Adrenal gland (tissue), 9 donors: ENCODE measurements at regions not wholly inside any gene's neighbourhood (a gene's known extent, or its start where the extent isn't known, plus 50 kb on each side); places are given as distances from the start of the nearest gene placed in this dataset.

ENCODE experiments used
- DNase-seq, 7 donors: peaks; one replicate each; pipeline ENCODE4 v3.0.0-alpha.2; 2019 to 2020
- H3K27ac ChIP-seq, 5 donors: fragments of 200-600 bp; sonication (generic) in 4 of 5; 1 replicate in 3 of 5; 2 replicates in 2 of 5; pipeline versions ENCODE4 v1.5.1 to v1.8.0; 2016 to 2020; ENCODE audit warnings: mild to moderate bottlenecking in 1 of 5
- H3K27me3 ChIP-seq: fragments of 200-600 bp; 2 replicates; pipeline ENCODE4 v1.8.0; 2021
- H3K36me3 ChIP-seq, 2 donors: fragments of 200-600 bp; replicated peaks in 1 of 2; 1 replicate in 1 of 2; 2 replicates in 1 of 2; pipeline versions ENCODE4 v1.5.1 to v1.8.0; 2018 to 2022
- H3K4me1 ChIP-seq, 2 donors: fragments of 200-600 bp; replicated peaks in 1 of 2; 1 replicate in 1 of 2; 2 replicates in 1 of 2; pipeline versions ENCODE4 v1.5.1 to v1.8.0; 2018 to 2021
- H3K4me3 ChIP-seq, 4 donors: fragments of 200-600 bp; sonication (generic) in 3 of 4; one replicate each; pipeline ENCODE4 v1.5.1; 2016 to 2018
- H3K9me3 ChIP-seq, 3 donors: fragments of 200-600 bp; sonication (generic) in 1 of 3; replicated peaks in 1 of 3; 1 replicate in 2 of 3; 2 replicates in 1 of 3; pipeline versions ENCODE4 v1.5.1 to v1.8.0; 2016 to 2021
- POLR2A ChIP-seq, 2 donors: fragments of 450-650 bp; IDR thresholded peaks; one replicate each; pipeline ENCODE4 v1.6.1; 2017; ENCODE audit warnings: antibody characterized with exemption in 2 of 2, mild to moderate bottlenecking in 2 of 2, moderate library complexity in 1 of 2
- WGBS, 4 donors: extraction: QIAGEN DNeasy Blood & Tissue Kit in 2 of 4; methylation state at CpG; one replicate each; pipeline versions ENCODE4 v1.1.5 to v1.1.7; 2013 to 2017; 5-methylcytosine and 5-hydroxymethylcytosine counted together
- intact Hi-C, 2 donors: fragments of 100-400 bp; cut with DNase I; formaldehyde crosslinking; loops; one replicate each; pipeline versions ENCODE4 v1.14.1 to v1.15.0; 2022 to 2023
- TF ChIP-seq, protein P1 (sequence below), 6 experiments: fragments of 450-650 bp in 4 of 6; fragments of 200-600 bp in 2 of 6; sonication (generic) in 1 of 6; IDR thresholded peaks; 1 replicate in 5 of 6; 2 replicates in 1 of 6; pipeline versions ENCODE4 v1.5.1 to v1.8.0; 2016 to 2021; ENCODE audit warnings: antibody characterized with exemption in 6 of 6, mild to moderate bottlenecking in 2 of 6, moderate library complexity in 1 of 6
- donor health status: healthy with polysubstance abuse.
- donor health status: Bipolar disorder and iron deficiency.
- donor health status: DM: yes; HTN: yes; CAD: no.
- donor health status: DM: no; HTN: no; CAD: no.
- donor health status: DM: no; HTN: no; CAD: no.

DNA sequence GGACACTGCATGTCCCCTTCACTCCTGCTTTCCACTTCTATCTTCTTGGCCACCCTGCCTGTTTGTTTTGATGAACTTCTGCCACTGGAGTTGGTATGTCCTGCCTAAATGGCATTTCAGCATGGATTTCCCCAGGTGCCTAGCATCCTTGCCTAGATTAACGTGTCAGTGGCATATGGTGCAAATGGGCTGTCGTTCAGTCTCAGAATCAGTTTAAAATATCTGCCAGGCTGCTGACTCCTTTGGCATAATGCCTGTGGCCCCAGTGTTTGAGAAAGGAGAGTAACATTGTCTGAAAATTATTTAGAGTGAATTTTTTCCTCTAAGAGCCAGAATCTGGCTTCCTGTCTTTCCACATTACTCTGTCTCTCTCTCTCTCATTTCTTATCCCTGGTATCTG lies 64.9 kb upstream of the BARHL2 start:
- H3K36me3 ChIP-seq = no peaks in the 10 kb centered on the region
- DNase-seq = no peak
- intact Hi-C loops = no loop called here
- H3K4me3 ChIP-seq = no peak overlapping the region
- no peak for TF ChIP-seq POLR2A (IDR thresholded peaks at IDR 0.05)
- TF ChIP-seq, protein P1, sequence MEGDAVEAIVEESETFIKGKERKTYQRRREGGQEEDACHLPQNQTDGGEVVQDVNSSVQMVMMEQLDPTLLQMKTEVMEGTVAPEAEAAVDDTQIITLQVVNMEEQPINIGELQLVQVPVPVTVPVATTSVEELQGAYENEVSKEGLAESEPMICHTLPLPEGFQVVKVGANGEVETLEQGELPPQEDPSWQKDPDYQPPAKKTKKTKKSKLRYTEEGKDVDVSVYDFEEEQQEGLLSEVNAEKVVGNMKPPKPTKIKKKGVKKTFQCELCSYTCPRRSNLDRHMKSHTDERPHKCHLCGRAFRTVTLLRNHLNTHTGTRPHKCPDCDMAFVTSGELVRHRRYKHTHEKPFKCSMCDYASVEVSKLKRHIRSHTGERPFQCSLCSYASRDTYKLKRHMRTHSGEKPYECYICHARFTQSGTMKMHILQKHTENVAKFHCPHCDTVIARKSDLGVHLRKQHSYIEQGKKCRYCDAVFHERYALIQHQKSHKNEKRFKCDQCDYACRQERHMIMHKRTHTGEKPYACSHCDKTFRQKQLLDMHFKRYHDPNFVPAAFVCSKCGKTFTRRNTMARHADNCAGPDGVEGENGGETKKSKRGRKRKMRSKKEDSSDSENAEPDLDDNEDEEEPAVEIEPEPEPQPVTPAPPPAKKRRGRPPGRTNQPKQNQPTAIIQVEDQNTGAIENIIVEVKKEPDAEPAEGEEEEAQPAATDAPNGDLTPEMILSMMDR (IDR thresholded peaks at IDR 0.05) = no peak
- H3K27ac ChIP-seq = no peak overlapping the region
- 79 to 97% (median 81%) methylated on average over 2 of the region's 2 CpGs for WGBS, 4 donors
- H3K9me3 ChIP-seq = no peaks in the 10 kb centered on the region
- H3K27me3 ChIP-seq = no peaks in the 10 kb centered on the region
- H3K4me1 ChIP-seq = no peaks in the 10 kb centered on the region

DNA sequence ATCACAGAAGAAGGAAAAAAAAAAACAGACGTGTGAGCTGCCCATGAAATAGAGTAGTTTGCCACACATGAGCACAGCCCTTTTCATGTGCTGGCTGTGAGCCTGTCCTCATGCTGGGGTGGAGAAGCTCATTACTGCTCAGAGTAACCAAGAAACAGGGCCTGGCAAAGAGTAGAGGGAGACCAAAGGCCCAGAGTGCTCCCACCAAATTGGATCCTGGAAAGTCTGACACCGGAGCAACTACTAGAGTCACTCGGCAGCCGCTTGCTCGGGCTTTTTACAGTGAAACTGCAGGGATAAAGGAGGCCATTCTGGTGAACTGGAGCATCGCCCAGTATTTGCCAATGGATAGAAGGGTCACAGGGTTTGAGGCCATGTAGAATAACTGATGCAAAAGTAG lies 64.4 kb upstream of the BARHL2 start:
- TF ChIP-seq, protein P1 (IDR thresholded peaks at IDR 0.05) = no peak
- TF ChIP-seq POLR2A (IDR thresholded peaks at IDR 0.05) = no peak
- no peaks in the 10 kb centered on the region for H3K27me3 ChIP-seq
- 58 to 77% (median 74%) methylated on average over 6 of the region's 6 CpGs for WGBS, 4 donors
- no peak overlapping the region for H3K4me3 ChIP-seq
- H3K36me3 ChIP-seq = no peaks in the 10 kb centered on the region
- H3K27ac ChIP-seq = no peak overlapping the region
- intact Hi-C loops = no loop called here
- H3K4me1 ChIP-seq = no peaks in the 10 kb centered on the region
- DNase-seq = no peak
- H3K9me3 ChIP-seq = no peaks in the 10 kb centered on the region

DNA sequence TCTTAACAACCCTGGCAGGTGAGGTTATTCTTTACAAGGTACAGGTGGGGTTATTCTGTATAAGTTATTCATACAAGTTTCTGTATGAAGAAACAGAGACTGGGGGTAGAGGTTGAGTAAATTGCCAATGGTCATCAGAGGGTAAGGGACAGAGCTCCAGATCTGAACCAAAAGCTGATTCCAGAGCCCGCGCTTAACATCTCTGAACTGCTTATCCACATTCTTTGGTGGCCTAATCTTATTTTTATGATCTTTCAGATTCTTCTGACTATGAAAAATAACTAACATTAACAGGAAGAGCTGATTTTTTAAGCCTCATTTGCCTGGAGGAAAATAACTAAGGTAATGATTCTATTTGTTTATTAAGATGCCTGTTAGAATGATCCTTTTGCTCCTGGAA lies 63.9 kb upstream of the BARHL2 start:
- H3K9me3 ChIP-seq = no peaks in the 10 kb centered on the region
- no peak overlapping the region for H3K4me3 ChIP-seq
- no peak overlapping the region for H3K27ac ChIP-seq
- no peaks in the 10 kb centered on the region for H3K4me1 ChIP-seq
- no peak for DNase-seq
- H3K36me3 ChIP-seq = no peaks in the 10 kb centered on the region
- no peak for TF ChIP-seq POLR2A (IDR thresholded peaks at IDR 0.05)
- TF ChIP-seq, protein P1 (IDR thresholded peaks at IDR 0.05) = no peak
- 93 to 100% (median 97%) methylated on average over 2 of the region's 2 CpGs for WGBS, 4 donors
- intact Hi-C loops = no loop called here
- no peaks in the 10 kb centered on the region for H3K27me3 ChIP-seq

DNA sequence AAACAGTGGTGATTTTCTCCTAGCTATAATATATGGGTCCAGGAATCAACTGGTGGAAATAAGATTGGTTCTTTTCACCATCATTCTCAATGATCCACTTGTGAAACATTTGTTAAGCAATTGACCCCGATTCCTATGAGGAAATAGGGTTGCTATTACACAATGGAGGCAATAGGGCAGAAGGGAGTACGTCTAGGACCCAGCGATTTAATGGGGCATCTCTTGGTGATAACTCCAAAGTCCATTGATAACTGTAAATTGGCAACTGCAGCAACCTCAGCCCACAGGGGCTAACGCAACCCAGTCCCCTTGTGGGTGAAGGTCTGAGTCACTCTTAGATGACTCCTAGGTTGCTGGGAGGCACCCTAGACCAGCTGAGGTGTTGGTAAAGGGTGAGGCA lies 62.5 kb upstream of the BARHL2 start:
- Histone ChIP-seq H3K27ac (no peak overlapping the region), H3K36me3 (no peaks in the 10 kb centered on the region), H3K27me3 (no peaks in the 10 kb centered on the region), H3K9me3 (no peaks in the 10 kb centered on the region), H3K4me1 (no peaks in the 10 kb centered on the region), H3K4me3 (no peak overlapping the region)
- TF ChIP-seq, protein P1 (IDR thresholded peaks at IDR 0.05) = no peak
- TF ChIP-seq POLR2A (IDR thresholded peaks at IDR 0.05) = no peak
- 81 to 88% (median 84%) methylated on average over 4 of the region's 4 CpGs for WGBS, 4 donors
- intact Hi-C loops = no loop called here
- DNase-seq = no peak
